ENCODE measurements at regions not wholly inside any gene's neighbourhood (a gene's known extent, or its start where the extent isn't known, plus 50 kb on each side); places are given as distances from the start of the nearest gene placed in this dataset.
"Not testable (repeated sequence)": the region's sequence is repeated elsewhere in the genome, so short reads cannot be mapped to it uniquely, and the experiment has no call there.

- DNase-seq (ENCODE audit: low read depth) = no peak
- H3K4me3 ChIP-seq (ENCODE audit: low read depth, low read length) = no peak overlapping the region
- TF ChIP-seq CTCF (IDR thresholded peaks at IDR 0.05; ENCODE audit: control insufficient read depth, extremely low read depth, insufficient read depth) = no peak
Measured at GRCh38 chr15:69612112-69612511, 159.5 kb downstream of the RPLP1 start.

- no peak overlapping the region for H3K4me3 ChIP-seq (ENCODE audit: low read depth, low read length)
- TF ChIP-seq CTCF (IDR thresholded peaks at IDR 0.05; ENCODE audit: control insufficient read depth, extremely low read depth, insufficient read depth) = no peak
- DNase-seq (ENCODE audit: low read depth) = no peak
Measured at GRCh38 chr15:69613182-69613581, 160.6 kb downstream of the RPLP1 start.

- TF ChIP-seq CTCF (IDR thresholded peaks at IDR 0.05; ENCODE audit: control insufficient read depth, extremely low read depth, insufficient read depth) = no peak
- no peak for DNase-seq (ENCODE audit: low read depth)
- H3K4me3 ChIP-seq (ENCODE audit: low read depth, low read length) = no peak overlapping the region
Measured at GRCh38 chr15:69613988-69614387, 161.4 kb downstream of the RPLP1 start.

DNA sequence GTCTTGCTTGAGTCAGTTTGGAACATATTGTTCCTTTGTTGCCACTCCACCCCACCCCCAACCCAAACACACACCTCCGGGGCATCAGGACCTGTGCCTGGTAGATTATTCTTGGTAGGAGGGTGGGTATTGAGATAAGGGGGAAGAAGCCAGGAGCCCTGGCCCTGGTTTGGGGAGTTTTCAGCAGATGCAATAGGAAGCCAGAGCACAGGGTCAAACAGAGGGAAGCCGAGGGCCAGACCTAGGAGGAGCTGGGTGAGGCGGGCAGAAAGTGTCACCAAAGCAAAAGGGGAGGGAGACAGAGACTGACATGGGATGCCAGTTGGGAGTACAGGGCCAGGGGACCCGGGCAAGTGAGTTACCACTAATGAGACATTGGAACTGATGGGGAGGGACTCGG lies 163.1 kb downstream of the RPLP1 start:
- no peak for DNase-seq (ENCODE audit: low read depth)
- TF ChIP-seq CTCF (IDR thresholded peaks at IDR 0.05; ENCODE audit: control insufficient read depth, extremely low read depth, insufficient read depth) = no peak
- no peak overlapping the region for H3K4me3 ChIP-seq (ENCODE audit: low read depth, low read length)

GRCh38 chr15:69616558-69616957 lies 163.9 kb downstream of the RPLP1 start:
- no peak for DNase-seq (ENCODE audit: low read depth)
- no peak overlapping the region for H3K4me3 ChIP-seq (ENCODE audit: low read depth, low read length)
- TF ChIP-seq CTCF (IDR thresholded peaks at IDR 0.05; ENCODE audit: control insufficient read depth, extremely low read depth, insufficient read depth) = no peak

DNA sequence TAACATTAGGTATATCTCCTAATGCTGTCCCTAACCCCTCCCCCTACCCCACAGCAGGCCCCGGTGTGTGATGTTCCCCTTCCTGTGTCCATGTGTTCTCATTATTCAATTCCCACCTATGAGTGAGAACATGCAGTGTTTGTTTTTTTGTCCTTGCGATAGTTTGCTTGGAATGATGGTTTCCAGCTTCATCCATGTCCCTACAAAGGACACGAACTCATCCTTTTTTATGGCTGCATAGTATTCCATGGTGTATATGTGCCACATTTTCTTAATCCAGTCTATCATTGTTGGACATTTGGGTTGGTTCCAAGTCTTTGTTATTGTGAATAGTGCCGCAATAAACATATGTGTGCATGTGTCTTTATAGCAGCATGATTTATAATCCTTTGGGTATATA lies 164.5 kb downstream of the RPLP1 start:
- DNase-seq (ENCODE audit: low read depth); H3K4me3 ChIP-seq (ENCODE audit: low read depth, low read length): not testable (repeated sequence)

DNA sequence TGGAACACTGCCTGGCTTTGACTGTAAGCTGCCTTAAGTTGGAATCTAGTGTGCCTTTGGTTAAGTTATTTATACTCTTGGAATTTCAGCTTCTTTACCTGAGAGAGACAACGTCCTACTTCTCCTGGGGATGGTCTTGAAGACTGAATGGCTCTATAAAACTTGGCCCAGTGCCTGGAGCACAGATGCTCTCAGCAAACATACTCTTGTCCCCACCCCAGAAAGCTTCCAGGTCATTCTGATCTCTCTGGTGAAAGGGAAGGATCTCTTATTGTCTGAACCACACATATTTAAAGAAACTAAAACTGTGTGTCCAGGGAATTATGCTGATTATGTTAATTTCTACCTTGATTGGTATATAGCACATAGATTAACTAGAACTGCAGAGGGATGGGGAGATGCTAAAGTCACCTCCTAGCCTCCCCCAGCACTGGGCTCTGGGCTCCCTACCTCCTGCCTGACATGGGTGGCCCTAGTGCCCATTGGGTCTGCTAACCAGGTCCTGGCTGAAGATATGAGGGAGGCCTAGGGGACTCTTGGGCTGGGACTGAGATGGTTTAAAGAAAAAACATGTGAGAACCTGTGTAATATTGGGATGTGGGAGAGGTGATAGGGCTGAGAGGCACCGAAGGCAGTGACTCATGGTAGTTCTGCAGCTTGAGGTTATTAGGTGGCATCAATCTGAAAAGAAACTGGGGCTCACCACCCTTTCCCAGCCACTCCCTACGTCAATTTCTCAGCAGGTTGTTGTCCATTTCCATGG lies 171.0 kb downstream of the RPLP1 start:
- TF ChIP-seq CTCF (IDR thresholded peaks at IDR 0.05; ENCODE audit: control insufficient read depth, extremely low read depth, insufficient read depth) = no peak
- H3K4me3 ChIP-seq (ENCODE audit: low read depth, low read length) = no peak overlapping the region
- no peak for DNase-seq (ENCODE audit: low read depth)
